VCaP (cell line): ENCODE measurements at regions not wholly inside any gene's neighbourhood (a gene's known extent, or its start where the extent isn't known, plus 50 kb on each side); places are given as distances from the start of the nearest gene placed in this dataset.
"Not testable (repeated sequence)": the region's sequence is repeated elsewhere in the genome, so short reads cannot be mapped to it uniquely, and the experiment has no call there.

ENCODE experiments used
- H3K27ac ChIP-seq: fragments of 450-650 bp; 2 replicates; pipeline ENCODE4 v1.5.1; 2017
- CTCF ChIP-seq: fragments of 450-650 bp; conservative IDR thresholded peaks from 2 replicates; pipeline ENCODE4 v1.5.1; 2017; ENCODE audit warnings: mild to moderate bottlenecking, moderate library complexity

- no peak for TF ChIP-seq CTCF
- no peak overlapping the region for H3K27ac ChIP-seq
These were observed 1452.2 kb upstream of the ACVR2A start for GRCh38 chr2:146392631-146393030.

DNA sequence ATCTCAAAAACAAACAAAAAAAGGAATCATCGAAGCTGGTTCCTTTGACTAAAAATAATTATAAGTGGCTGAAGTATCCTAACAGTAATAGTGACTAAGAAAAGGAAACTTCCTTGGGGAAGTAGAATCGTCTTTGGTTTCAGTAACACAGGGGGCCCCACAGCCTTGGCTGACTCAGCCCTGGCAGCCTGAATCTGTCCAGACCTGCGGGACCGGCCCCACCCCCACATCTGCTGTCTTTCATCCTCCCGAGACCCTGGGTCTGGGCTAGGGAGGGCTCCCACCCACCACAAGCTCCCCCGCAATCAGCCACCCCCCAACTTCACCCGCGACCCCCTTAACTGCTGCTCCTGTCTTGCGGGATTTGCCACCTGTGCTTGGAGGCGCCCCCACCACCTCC, 1452.6 kb upstream of the ACVR2A start:
- no peak for TF ChIP-seq CTCF
- no peak overlapping the region for H3K27ac ChIP-seq

DNA sequence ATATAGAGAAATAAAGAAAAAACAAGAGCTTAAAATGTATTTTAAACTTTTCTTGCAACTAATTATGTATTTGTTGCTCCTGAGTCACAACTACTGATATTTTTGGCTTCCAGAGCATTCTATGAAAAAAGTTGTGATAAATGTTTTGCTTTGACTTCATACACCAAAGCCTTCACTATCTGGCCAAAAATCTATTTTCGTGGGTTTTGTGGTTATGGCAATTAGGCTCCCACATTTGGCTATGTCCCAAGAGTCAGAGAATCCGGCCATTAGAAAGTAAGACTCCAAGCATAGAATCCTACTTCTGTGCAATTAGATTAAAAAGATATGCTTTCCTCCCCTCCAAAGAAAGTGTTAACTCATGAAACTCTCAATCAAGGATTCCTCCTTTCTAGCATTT, 1456.1 kb upstream of the ACVR2A start:
- H3K27ac ChIP-seq = no peak overlapping the region
- no peak for TF ChIP-seq CTCF

GRCh38 chr2:146386096-146386495, 1458.7 kb upstream of the ACVR2A start:
- no peak for TF ChIP-seq CTCF
- no peak overlapping the region for H3K27ac ChIP-seq

- no peak overlapping the region for H3K27ac ChIP-seq
- no peak for TF ChIP-seq CTCF
These were observed 1459.8 kb upstream of the ACVR2A start for GRCh38 chr2:146385031-146385430.

DNA sequence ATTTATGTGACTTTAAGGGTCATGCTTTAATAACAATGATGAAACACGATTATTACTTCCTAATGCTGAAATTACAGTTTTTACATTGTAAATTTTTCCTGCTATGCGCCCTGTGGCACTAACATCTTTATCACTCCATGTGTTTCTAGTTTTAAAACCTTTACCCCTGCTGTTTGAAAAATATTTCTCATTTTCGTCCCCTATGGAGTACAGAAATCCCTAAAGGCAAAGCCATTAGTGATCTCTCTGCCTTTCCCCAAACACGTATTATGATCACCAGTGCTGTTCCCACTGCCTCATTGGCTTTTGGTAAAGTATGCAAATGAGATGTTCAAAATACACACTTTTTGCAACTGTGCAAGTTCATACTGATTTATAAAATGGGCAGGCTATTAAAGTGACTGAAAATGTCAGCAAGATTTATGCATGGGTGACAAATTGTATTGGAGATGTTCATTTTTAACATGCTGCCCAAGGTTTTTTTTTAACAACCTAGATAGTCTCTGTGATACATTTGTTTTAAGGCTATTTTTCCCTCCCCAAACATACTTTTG, 1468.2 kb upstream of the ACVR2A start:
- no peak overlapping the region for H3K27ac ChIP-seq
- no peak for TF ChIP-seq CTCF

DNA sequence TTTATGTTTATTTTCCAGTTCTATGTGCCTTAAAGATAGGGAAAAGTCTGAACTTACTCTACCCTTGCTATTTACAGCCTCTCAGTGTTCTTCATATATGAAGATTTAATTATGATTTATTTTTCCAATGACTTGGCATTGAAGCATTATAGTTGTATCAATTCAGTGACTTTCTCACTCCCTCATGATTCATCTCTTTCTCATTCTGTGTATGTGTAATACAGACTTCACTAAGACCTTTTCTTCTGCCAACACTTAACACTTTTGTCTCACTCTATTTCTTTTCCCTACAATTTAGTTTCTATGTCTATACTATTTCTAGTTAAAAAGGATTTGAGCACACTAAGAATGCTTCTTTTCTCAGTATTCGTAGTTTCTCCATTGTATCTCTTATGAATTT, 1470.3 kb upstream of the ACVR2A start:
- no peak overlapping the region for H3K27ac ChIP-seq
- no peak for TF ChIP-seq CTCF

GRCh38 chr2:146371364-146371763, 1473.5 kb upstream of the ACVR2A start:
- H3K27ac ChIP-seq = not testable (repeated sequence)
